HEK293T (cell line): ENCODE measurements at regions not wholly inside any gene's neighbourhood (a gene's known extent, or its start where the extent isn't known, plus 50 kb on each side); places are given as distances from the start of the nearest gene placed in this dataset.

ENCODE experiments used
- ARNT ChIP-seq: fragments of 450-650 bp; IDR thresholded peaks from 2 replicates; pipeline ENCODE4 v1.6.1; 2017; ENCODE audit warnings: mild to moderate bottlenecking
- ELF4 ChIP-seq: fragments of 450-650 bp; IDR thresholded peaks from 2 replicates; pipeline ENCODE4 v1.6.1; 2017; ENCODE audit warnings: antibody characterized with exemption
- FOXM1 ChIP-seq: fragments of 450-650 bp; IDR thresholded peaks from 2 replicates; pipeline ENCODE4 v1.6.1; 2017; ENCODE audit warnings: mild to moderate bottlenecking, borderline replicate concordance
- NFRKB ChIP-seq: fragments of 450-650 bp; IDR thresholded peaks from 2 replicates; pipeline ENCODE4 v1.6.1; 2016; ENCODE audit warnings: mild to moderate bottlenecking, moderate library complexity
- SP1 ChIP-seq: fragments of 450-650 bp; IDR thresholded peaks from 2 replicates; pipeline ENCODE4 v1.6.1; 2017
- ZNF384 ChIP-seq: fragments of 450-650 bp; IDR thresholded peaks from 2 replicates; pipeline ENCODE4 v1.6.1; 2016

DNA sequence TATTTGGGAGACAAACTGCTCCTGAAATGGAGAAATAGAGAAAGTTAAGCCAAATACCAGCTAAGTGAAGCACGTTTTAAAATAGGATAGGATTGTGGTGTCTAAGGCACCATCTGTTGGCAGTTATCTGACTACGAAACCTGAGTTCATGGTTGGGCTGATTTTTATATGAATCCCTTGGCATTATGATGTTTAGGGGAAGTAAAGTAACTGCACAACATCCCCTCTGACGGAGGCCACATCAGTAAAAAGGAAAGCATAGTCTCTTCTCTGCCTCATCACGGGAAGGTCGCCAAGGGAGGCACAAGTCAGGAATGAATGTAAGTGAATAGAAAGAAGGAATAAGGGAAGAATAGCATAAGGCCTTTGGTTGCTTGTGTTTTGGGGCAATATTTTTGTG lies 128.0 kb downstream of the PRRX1 start:
- no peak for TF ChIP-seq FOXM1
- TF ChIP-seq ELF4 = no peak
- no peak for TF ChIP-seq ARNT
- TF ChIP-seq SP1 = no peak
- no peak for TF ChIP-seq ZNF384
- TF ChIP-seq NFRKB = no peak
